NCI-H82 treated with DMSO at 0.1 percent for 48 hours (cell line): ENCODE measurements at regions not wholly inside any gene's neighbourhood (a gene's known extent, or its start where the extent isn't known, plus 50 kb on each side); places are given as distances from the start of the nearest gene placed in this dataset.

ENCODE experiments used
- DNase-seq: peaks from one replicate; lab custom pipeline; 2025; ENCODE audit not compliant: unreplicated experiment; lab: John Stamatoyannopoulos, UW

DNA sequence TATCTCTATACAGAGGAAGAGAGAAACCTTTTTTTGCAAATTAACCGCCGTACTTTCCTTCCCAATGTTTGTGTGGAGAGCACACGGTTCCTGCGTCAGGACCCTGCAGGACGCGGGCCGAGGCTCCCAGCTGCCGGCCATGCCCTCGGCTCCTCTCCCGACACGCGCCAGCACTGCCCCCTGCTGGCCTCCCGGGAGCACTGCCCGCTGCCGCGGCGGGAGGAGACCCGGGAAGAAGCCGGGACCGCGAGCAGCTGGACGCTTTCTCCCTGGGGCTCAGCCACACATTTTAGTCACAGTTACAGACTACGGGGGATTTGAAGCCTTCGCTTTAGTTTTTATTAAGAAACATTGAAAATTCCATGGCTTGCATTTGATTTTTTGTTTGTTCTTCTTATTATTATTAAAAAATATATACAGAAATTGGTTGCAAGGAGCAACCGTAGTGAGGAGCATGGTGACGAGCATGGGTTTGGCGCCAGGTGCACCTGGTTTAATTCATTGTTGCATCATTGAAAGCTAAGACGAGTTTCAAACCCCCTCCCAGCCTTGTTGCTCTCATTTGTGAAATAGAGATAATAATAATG is 401.2 kb downstream of the GALR1 start:
- DNase-seq: no peak

DNA sequence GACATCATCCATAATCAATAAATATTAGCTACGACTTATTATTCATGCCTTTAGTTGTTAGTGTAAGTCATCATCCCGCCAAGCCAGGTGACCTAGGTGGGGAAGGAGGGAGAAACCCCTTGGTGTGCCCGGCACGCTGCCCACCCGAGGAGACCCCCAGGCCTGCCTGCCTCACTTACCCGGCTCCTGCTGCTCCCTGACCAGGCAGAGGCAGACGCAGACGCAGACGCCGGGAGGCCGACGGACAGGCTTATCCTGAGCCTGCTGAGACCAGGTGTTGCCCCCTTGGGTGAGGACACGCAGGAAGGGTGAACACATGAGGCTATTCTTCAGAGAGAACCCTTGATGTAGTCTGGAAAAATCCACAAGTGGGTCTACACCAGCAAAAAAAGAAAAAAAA is 401.8 kb downstream of the GALR1 start:
- no peak for DNase-seq

DNA sequence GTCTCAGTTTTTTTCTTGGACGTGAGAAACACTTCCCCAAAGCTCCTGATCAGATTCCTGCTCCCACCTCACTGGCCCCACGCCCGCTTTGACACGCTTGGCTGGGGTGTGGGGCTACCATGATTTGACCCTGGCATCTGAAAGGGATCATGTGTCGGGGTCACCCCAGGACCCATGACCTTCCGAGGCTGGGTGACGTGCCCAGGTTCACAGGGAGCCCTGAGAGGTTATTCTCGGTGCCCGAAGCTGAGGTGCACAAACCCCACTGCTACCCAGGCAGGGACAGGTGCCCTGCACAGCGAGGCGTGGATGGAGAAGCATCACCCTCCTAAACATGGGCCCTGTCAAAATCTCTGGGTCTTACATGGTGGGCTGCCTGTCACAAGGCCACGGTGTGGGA is 404.1 kb downstream of the GALR1 start:
- DNase-seq: no peak

DNA sequence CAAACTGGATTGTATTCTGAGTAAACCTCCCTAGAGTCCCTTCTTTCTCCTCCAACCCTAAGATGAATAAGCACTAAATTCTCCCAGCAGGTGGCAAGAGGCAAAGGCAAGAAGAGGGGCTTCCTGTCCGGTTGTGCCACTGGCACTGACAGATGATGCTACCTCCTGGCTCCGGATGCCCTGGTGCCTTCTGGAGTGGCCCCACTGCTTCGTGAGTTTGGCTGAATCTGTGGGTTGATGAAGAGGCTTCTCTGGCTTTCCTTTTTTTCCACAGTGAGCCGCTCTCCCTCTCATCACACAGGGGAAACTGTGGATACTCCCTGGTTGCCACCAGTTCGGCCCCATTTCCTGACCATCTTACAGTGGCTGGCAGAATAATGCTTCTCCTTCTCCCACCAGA is 404.7 kb downstream of the GALR1 start:
- no peak for DNase-seq

DNA sequence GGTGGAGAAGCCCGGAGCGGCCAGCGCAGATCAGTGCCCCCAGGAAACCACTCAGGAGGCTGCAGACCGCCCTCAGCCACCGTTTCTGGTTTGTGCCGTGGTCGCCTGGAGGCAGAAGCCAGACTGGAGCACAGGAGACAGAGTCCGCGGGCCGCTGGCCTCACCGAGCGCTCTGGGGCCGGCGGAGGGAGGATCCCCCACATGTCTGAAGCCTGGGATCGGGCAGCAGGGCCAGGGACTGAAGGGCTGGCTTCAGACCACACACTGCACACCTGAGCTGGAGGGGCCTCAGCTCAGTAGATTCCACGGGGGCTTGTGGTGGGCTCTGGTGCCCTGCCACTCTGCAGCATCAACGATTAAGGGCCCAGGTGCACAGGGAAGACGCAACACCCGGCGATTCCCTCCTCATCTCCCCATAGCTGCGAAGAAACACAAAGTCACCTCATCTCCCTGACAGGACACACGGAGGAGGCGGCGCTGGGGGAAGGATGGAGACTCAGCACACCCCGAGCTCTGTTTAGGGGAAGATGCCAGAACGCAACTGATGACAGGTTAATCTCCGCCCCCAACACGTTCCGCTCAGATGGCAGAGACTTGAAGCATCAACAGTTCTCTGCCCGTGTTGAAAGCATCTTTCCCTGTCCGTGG is 408.1 kb downstream of the GALR1 start:
- DNase-seq: no peak

DNA sequence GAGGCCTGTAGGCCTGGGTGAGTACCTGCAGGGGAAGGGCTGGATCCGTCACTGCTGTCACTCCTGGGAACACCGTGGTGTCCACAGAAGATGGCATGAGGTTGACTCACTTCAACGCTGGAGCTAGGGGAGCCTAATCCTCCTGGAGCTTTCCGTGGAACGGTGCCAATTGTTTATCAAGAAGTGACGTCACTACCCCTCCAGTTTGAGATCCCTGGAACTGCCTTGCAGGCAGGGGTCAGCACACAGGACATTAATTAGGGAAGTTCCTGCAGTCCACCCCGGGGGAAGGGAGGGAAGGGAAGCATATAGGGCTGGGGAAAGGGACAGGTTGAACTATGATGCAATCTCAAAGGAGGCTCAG is 408.6 kb downstream of the GALR1 start:
- no peak for DNase-seq

DNA sequence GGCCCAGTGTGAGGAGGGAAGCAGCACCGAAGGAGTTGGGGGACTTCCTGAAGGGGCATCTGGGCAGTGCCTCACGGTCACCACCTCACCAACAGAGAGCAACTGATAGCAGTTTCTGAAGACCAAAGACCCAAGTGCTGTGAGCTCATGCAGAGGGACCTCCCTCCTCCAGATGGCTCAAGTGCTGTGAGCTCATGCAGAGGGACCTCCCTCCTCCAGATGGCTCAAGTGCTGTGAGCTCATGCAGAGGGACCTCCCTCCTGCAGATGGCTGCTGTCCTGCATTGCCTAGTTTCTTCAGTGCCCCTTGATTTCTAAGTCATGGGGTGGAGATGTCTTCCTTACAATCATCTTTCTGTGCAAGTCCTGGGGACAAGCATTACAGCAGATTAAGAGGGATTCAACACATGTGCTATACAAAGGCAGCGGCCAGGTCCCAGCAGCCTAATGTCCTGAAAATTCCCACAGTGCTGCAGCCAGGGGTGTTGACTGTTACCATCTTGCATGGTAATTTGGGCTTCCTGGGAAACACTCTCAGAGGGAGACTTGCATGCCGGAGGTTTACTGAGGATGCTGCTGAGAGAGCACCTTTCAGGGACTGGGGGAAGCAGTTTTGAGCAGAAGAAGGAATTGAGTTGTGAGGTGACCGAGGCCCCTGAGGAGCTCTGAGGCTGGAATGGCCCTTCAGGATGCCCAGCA is 409.3 kb downstream of the GALR1 start:
- DNase-seq: no peak

DNA sequence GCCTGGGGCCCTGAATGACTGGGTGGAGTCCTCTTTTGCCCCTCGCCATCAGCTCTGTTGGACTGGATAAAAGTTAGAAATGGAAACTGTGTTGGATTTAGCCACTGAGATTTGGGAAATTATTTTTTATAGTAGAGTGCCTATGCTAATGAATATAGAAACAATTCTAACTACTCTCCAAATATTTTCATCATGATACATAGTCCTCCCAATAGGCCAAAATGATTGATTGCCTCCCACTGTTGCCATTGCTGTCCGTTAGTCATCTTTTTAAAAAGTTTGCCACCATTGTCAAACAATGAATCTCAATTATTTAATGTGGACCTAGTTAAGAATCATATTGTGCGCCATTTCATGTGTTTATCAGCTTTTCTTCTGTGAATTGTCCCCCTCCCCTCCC is 417.0 kb downstream of the GALR1 start:
- DNase-seq: no peak

DNA sequence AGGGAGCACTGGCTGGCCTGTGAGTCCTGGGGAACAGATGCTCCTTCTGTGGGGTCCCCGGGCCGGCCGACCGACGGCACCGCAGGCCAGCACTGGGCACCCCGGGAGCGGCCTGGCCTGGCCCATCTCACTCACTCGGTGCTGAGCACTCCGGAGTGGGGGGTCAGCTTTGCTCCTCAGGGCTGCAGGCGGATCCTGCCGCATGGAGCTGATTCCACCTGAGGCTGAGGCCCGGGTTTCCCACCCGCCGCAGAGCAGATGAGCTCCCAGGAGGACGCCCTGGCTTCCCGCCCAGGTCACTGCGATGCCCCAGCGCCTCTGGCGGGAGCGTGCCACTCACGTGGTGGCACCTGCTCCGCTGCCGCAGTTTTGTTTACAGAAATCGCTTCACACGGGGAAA is 418.6 kb downstream of the GALR1 start:
- no peak for DNase-seq

DNA sequence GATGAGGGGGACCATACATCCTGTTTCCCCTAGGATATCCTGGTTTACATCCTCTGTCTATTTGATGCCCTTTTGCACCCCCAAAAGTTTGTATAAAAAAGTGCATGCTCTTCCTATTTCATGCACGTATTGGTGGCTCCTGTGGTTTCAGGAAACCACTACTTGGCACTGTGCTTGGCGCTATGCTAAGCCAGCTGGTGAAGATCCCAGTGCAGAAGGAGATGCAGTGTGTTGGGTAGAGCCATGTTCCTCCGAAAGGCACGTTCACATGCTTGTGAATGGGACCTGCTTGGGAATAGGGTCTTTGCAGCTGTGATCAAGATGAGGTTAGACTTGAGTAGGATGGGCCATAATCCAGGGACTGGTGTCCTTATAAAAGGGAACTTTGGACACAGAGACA is 419.7 kb downstream of the GALR1 start:
- DNase-seq: no peak

DNA sequence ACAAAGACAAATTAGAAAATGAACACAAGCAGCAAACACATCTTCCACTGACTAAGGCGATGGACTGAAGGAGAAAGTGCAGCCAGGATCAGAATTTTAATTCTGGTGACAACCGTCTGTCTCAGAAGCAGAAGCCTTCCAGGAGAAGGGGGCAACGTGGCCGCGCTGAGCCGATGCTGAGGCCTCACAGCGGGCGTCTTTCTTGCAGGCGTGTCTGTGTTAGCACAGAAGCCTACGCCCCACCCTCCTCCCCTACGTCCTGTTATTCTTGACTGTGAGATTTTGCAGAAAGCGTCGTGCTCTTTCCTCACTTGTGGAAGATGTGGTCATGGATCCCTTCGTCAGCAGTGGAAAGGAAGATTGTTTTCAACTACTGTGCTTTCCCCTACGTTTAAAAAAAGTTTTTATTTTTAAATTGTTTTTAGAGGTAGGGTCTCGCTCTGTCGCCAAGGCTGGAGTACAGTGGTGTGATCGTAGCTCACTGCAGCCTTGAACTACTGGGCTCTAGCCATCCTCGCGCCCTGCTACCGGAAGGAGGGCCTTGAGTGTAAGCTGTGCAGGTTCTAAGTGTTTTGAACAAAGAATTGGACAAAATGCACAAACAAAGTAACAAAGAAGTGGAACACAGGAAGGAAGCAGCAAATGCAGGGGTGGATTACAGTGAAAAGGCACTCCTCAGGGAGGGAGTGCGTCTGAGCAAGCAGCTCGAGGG is 422.0 kb downstream of the GALR1 start:
- DNase-seq: no peak

DNA sequence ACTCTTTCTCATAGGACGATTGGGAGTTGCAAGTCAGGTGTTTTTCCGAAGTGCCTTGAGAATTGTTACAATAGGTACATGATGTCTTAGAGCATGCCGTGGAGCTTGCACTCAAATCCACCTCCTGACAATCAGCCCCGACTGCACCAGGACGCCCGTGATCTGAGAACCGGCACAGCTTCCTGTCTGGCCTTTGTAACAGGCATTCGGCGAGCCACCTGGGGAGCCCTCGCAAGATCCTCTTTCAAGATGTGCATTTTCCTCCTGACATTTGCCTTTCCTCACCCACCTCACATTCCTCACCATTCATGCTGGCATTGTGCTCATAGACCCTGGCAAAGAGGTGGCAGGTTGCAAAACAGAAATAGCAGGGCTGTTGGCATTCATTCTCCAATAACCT is 427.3 kb downstream of the GALR1 start:
- DNase-seq: no peak

DNA sequence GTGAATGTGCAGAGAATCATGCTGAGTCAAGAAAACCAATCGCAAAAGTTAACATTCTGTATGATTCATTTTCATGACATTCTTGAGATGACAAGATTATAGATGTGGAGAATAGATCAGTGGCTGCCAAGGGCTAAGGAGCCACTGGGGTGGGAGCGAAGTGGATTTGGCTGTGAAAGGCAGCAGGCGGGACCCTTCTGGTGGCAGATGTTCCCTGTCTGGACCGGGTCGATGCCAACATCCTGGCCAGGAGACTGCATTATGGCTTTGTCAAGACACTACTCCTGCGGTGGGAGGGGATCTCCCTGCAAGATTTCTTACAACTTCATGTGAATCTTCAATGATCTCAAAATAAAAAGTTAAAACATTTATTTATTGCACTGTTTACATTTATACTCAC is 427.9 kb downstream of the GALR1 start:
- no peak for DNase-seq

DNA sequence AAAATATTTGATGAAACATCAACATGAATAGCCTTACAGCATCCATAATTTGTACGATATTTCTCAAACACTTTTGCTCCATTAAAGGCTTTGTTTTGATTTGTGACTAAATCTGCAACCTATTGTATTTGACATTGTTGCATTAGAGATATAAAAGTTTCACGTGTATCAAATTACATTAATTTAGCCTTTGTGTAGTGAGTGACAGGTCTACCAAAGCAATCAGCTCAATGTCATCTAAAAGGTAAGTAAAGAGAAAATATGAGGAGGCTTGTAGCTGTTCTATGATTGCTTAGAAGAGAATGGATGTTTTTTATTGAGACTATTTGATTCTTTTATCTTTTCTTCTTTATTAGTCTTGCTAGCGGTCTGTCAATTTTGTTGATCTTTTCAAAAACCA is 430.2 kb downstream of the GALR1 start:
- DNase-seq: no peak

DNA sequence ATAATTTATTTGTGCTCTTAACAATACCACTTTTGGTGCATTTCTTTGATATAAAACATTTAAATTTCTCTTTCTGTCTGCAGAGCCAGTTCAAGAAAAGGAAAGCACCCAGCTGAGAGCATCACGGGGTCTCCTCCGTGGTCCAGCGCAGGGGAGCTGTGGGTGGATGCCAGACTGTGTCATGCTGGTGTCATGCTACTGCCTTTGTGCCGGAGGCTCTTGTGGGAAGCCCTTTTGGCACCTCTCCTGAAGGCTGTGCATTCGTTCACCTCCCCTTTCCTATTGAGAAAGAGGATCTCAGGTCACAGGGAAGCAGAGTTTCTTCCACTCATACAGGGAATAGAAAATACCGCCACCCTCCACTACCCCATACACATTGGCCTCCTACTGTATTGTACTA is 450.4 kb downstream of the GALR1 start:
- no peak for DNase-seq

DNA sequence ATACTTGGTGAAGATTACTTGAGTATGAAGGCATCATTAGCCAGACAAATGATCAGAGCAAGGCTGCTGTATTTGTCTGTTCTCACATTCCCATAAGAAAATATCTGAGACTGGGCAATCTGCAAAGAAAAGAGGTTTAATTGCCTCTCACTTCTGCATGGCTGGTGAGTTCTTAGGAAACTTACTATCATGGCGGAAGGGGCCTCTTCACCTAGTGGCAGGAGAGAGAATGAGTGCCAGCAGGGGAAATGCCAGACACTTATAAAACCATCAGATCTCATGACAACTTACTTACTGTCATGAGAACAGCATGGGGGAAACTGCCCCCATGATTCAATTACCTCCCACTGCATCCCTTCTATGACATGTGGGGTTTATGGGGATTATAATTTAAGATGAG is 452.3 kb downstream of the GALR1 start:
- no peak for DNase-seq

DNA sequence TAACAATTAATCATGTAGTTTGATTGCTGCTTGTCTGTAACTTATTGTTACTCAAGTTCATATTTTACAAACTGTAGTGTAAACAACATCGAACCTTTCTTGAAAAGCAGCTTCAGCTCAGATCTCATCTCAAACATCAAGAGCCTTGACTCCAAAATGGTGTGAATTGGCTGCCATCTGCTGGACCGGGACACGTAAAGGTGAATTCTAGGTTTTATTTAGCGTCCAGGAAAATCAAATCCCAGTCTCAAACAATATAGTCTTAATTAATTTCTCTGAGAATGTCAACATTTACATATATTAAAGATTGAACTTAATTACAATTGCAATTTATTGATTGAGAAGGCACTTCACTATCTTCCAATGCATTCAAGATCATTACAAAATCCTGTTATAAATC is 453.0 kb downstream of the GALR1 start:
- no peak for DNase-seq

DNA sequence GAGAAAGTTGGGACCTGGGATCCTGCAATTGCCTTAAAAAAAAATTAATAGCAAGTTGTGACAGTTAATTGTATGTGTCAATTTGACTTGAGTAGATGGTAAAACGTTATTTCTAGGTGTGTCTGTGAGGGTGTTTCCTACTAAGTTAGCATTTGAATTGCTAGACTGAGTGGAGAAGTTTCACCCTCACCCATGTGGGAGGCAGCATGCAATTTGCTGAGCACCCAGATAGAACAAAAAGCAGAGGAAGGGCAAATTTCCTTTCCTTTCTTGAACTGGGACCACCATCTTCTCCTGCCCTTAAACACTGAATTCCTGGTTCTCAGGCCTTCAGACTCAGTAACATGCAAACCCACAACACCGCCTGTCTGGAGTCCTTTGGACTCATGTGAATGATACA is 455.7 kb downstream of the GALR1 start:
- no peak for DNase-seq

DNA sequence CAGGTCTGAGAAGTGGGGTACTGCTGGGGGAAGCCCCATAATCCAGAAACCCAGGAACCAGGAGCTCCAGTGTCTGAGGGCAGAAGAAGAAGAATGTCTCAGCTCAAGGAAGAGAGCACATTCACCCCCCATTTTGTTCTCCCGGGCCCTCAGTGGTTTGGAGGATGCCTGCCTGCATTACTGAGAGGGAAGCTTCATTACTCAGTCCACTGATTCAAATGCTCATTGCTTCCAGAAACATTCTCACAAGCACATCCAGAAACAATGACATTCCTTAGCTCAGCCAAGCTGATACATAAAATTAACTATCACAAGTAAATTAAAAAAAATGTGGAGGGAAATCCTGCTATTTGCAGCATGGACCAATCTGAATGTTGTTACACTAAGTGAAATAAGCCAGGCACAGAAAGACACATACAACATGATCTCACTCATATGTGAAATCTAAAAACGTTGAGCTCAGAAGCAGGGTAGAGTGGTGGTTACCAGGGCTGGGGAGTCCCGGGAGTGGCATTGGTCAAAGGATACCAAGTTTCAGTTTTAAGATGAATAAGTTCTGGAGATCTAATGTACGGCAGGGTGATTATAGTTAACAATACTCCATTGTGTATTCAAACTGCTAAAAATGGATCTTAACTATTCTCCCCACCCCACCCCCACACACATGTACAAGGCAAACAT is 459.3 kb downstream of the GALR1 start:
- DNase-seq: no peak

DNA sequence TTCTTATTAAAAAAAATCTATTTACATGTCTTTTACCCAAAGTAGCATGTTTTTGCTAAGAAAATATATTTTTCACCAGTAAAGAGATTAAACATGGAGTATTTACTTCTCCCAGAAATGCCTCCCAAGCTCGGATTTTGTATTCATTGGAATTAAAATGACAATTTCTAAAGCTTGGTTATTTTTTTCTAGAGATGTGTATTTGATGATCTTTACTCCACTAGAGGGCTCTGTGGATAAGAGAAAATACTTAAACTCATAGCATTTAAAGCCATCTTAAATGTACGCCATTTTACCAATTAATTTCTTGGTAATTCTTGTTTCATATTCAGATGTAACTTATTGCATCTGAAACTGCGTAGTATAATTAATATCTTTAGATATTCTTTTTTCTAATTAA is 461.4 kb downstream of the GALR1 start:
- no peak for DNase-seq

DNA sequence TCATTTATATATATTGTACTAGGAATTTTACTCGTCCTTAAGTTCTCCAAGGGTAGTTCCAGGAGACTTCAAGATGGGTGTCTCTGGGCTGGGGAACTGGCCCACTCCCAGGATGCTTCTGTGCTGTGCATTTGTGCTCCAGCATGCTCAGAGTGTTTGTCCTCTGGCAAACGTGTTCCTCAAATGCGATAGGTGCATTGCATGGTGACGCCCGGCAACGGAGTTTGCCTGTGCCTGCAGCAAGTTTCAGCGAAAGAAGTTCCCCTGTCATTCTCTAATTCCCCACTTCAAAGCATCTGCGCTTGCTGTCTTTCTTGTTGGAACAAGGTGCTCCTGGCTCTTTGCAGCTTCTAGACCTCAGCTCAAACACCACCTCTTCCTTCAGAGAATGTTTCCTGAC is 465.1 kb downstream of the GALR1 start:
- DNase-seq: no peak

DNA sequence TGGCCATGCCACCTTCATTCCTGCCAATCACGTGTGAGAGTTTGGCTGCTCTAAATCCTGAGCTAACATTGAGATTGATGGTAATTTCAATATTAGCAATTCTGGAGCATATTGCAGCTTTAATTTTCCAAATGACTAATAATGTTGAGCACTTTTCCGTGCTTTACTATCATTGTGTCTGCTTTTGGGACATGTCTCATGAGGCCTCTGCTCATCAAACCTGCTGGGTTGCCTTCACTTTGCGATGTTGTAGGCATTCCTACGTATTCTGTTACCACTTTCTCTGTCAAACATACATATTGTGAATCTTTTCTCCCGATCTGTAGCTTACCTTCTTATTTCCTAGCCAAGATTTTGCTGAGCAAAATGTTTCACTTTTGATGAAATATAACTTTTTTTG is 466.6 kb downstream of the GALR1 start:
- no peak for DNase-seq
